SW 1271 (cell line): ENCODE measurements at regions not wholly inside any gene's neighbourhood (a gene's known extent, or its start where the extent isn't known, plus 50 kb on each side); places are given as distances from the start of the nearest gene placed in this dataset.
"Not testable (repeated sequence)": the region's sequence is repeated elsewhere in the genome, so short reads cannot be mapped to it uniquely, and the experiment has no call there.

ENCODE experiments used
- DNase-seq, 2 experiments: peaks; one replicate each; lab custom pipeline; 2025; lab: John Stamatoyannopoulos, UW

GRCh38 chr1:120465900-120466299 lies 51.1 kb downstream of the NBPF8 start:
- not testable (repeated sequence) for DNase-seq

GRCh38 chr1:120477663-120478062 lies 62.8 kb downstream of the NBPF8 start:
- not testable (repeated sequence) for DNase-seq

- not testable (repeated sequence) for DNase-seq
Measured at GRCh38 chr1:120478400-120478799, 63.6 kb downstream of the NBPF8 start.

- DNase-seq = not testable (repeated sequence)
Measured at GRCh38 chr1:120487542-120487941, 72.7 kb downstream of the NBPF8 start.

- DNase-seq = not testable (repeated sequence)
Measured at GRCh38 chr1:120489217-120489616, 74.4 kb downstream of the NBPF8 start.

- not testable (repeated sequence) for DNase-seq
Measured at GRCh38 chr1:120497145-120497544, 82.3 kb downstream of the NBPF8 start.

- not testable (repeated sequence) for DNase-seq
Measured at GRCh38 chr1:120503284-120503683, 88.4 kb downstream of the NBPF8 start.

- DNase-seq = not testable (repeated sequence)
Measured at GRCh38 chr1:120506352-120506751, 91.5 kb downstream of the NBPF8 start.

- DNase-seq = not testable (repeated sequence)
Measured at GRCh38 chr1:120508351-120508750, 93.5 kb downstream of the NBPF8 start.

GRCh38 chr1:120509258-120509657 lies 94.4 kb downstream of the NBPF8 start:
- DNase-seq = not testable (repeated sequence)

GRCh38 chr1:120513099-120513498 lies 98.3 kb downstream of the NBPF8 start:
- DNase-seq = not testable (repeated sequence)

GRCh38 chr1:120513531-120513930 lies 98.7 kb downstream of the NBPF8 start:
- DNase-seq = not testable (repeated sequence)

- not testable (repeated sequence) for DNase-seq
Measured at GRCh38 chr1:120519196-120519595, 104.4 kb downstream of the NBPF8 start.

- DNase-seq = not testable (repeated sequence)
Measured at GRCh38 chr1:120524416-120524815, 109.6 kb downstream of the NBPF8 start.

- not testable (repeated sequence) for DNase-seq
Measured at GRCh38 chr1:120525386-120525785, 110.6 kb downstream of the NBPF8 start.

- not testable (repeated sequence) for DNase-seq
Measured at GRCh38 chr1:120529475-120530089, 114.7 kb downstream of the NBPF8 start.

- not testable (repeated sequence) for DNase-seq
Measured at GRCh38 chr1:120531455-120531854, 116.6 kb downstream of the NBPF8 start.

GRCh38 chr1:120534361-120535047 lies 119.7 kb downstream of the NBPF8 start:
- DNase-seq = peak in 1 of 2 experiments; percentile 10

- DNase-seq = peak; percentile 23 to 55
Measured at GRCh38 chr1:120535052-120535451, 120.2 kb downstream of the NBPF8 start.

- not testable (repeated sequence) for DNase-seq
Measured at GRCh38 chr1:120541394-120541793, 126.6 kb downstream of the NBPF8 start.

GRCh38 chr1:120542365-120542764 lies 127.5 kb downstream of the NBPF8 start:
- not testable (repeated sequence) for DNase-seq

- not testable (repeated sequence) for DNase-seq
Measured at GRCh38 chr1:120542940-120543339, 128.1 kb downstream of the NBPF8 start.

GRCh38 chr1:120544434-120544833 lies 129.6 kb downstream of the NBPF8 start:
- not testable (repeated sequence) for DNase-seq
